Upper lobe of left lung (tissue), 6 donors: ENCODE measurements at regions not wholly inside any gene's neighbourhood (a gene's known extent, or its start where the extent isn't known, plus 50 kb on each side); places are given as distances from the start of the nearest gene placed in this dataset.

Source experiments
- ATAC-seq, 2 donors: fragments of 200-7000 bp; cut with Tn5 transposase; one replicate each; pipeline ENCODE4 v1.9.1; 2022; ENCODE audit warnings: mild to moderate bottlenecking in 2 of 2, moderate library complexity in 2 of 2; ENCODE audit not compliant: low FRiP score in 2 of 2
- DNase-seq, 2 donors: peaks; one replicate each; pipeline ENCODE4 v3.0.0-alpha.2; 2019 to 2020
- H3K27ac ChIP-seq, 4 donors: fragments of 200-600 bp; sonication (generic); one replicate each; pipeline ENCODE4 v1.5.1; 2016 to 2019
- H3K27me3 ChIP-seq, 4 donors: fragments of 200-600 bp; sonication (generic); one replicate each; pipeline ENCODE4 v1.5.1; 2017 to 2019
- H3K36me3 ChIP-seq, 4 donors: fragments of 200-600 bp; sonication (generic); one replicate each; pipeline ENCODE4 v1.5.1; 2016 to 2019
- H3K4me1 ChIP-seq, 4 donors: fragments of 200-600 bp; sonication (generic); one replicate each; pipeline ENCODE4 v1.5.1; 2018 to 2019
- H3K4me3 ChIP-seq, 4 donors: fragments of 200-600 bp; sonication (generic); one replicate each; pipeline ENCODE4 v1.5.1; 2017 to 2019; ENCODE audit warnings: mild to moderate bottlenecking in 2 of 4, moderate library complexity in 1 of 4
- H3K9me3 ChIP-seq, 4 donors: fragments of 200-600 bp; sonication (generic); one replicate each; pipeline ENCODE4 v1.5.1; 2018 to 2019
- CTCF ChIP-seq, 6 experiments: fragments of 450-650 bp in 4 of 6; fragments of 200-600 bp in 2 of 6; sonication (generic) in 2 of 6; IDR thresholded peaks; one replicate each; pipeline ENCODE4 v1.5.1; 2016 to 2019; ENCODE audit warnings: antibody characterized with exemption in 6 of 6
- EP300 ChIP-seq, 4 donors: sonication (generic); formaldehyde crosslinking; IDR thresholded peaks; one replicate each; pipeline ENCODE4 v1.5.1; 2017; ENCODE audit warnings: antibody characterized with exemption in 4 of 4, control low read depth in 2 of 4
- POLR2A ChIP-seq, 4 donors: fragments of 450-650 bp; IDR thresholded peaks; one replicate each; pipeline ENCODE4 v1.5.1; 2016 to 2017; ENCODE audit warnings: antibody characterized with exemption in 4 of 4, mild to moderate bottlenecking in 2 of 4
- POLR2AphosphoS5 ChIP-seq, 2 donors: sonication (generic); formaldehyde crosslinking; IDR thresholded peaks; one replicate each; pipeline ENCODE4 v1.5.1; 2017; ENCODE audit warnings: antibody characterized with exemption in 2 of 2
- WGBS, 2 donors: methylation state at CpG; one replicate each; pipeline ENCODE4 v1.1.5; 2017 to 2018; 5-methylcytosine and 5-hydroxymethylcytosine counted together
- donor health status: DM: no; HTN: no; CAD: no; lungs with moderate emphysema.
- donor health status: DM: no; HTN: yes; CAD: no; lungs with severe emphysema.

GRCh38 chr1:115411371-115412063, 73.5 kb upstream of the NGF start:
- no peaks in the 10 kb centered on the region for H3K9me3 ChIP-seq
- no peak overlapping the region for H3K27ac ChIP-seq
- no peaks in the 10 kb centered on the region for H3K36me3 ChIP-seq
- no peaks in the 10 kb centered on the region for H3K4me1 ChIP-seq
- ATAC-seq (peak in 1 of 2 donors; percentile 80), DNase-seq (no peak)
- 61 to 72% methylated on average over 1 of the region's 1 CpG for WGBS, 2 donors
- TF ChIP-seq EP300 (IDR thresholded peaks at IDR 0.05) (no peak), CTCF (IDR thresholded peaks at IDR 0.05) (no peak), POLR2AphosphoS5 (IDR thresholded peaks at IDR 0.05) (no peak), POLR2A (IDR thresholded peaks at IDR 0.05) (no peak)
- no peak overlapping the region for H3K4me3 ChIP-seq
- H3K27me3 ChIP-seq = no peaks in the 10 kb centered on the region

- TF ChIP-seq CTCF (IDR thresholded peaks at IDR 0.05) (no peak), POLR2A (IDR thresholded peaks at IDR 0.05) (no peak), POLR2AphosphoS5 (IDR thresholded peaks at IDR 0.05) (no peak), EP300 (IDR thresholded peaks at IDR 0.05) (no peak)
- DNase-seq = no peak
Observed at GRCh38 chr1:115409094-115410015, 71.3 kb upstream of the NGF start.

GRCh38 chr1:115408533-115408932, 70.5 kb upstream of the NGF start:
- Histone ChIP-seq H3K27ac (no peak overlapping the region), H3K27me3 (no peaks in the 10 kb centered on the region), H3K4me3 (no peak overlapping the region), H3K4me1 (no peaks in the 10 kb centered on the region), H3K36me3 (no peaks in the 10 kb centered on the region), H3K9me3 (no peaks in the 10 kb centered on the region)
- no peak for TF ChIP-seq EP300 (IDR thresholded peaks at IDR 0.05)
- TF ChIP-seq POLR2AphosphoS5 (IDR thresholded peaks at IDR 0.05) = no peak
- TF ChIP-seq CTCF (IDR thresholded peaks at IDR 0.05) = no peak
- TF ChIP-seq POLR2A (IDR thresholded peaks at IDR 0.05) = no peak
- 68 to 74% methylated on average over 1 of the region's 1 CpG for WGBS, 2 donors
- ATAC-seq (no peak), DNase-seq (no peak)

More at GRCh38 chr1:115409094-115410015, 71.3 kb upstream of the NGF start:
- no peak overlapping the region for H3K4me3 ChIP-seq
- no peaks in the 10 kb centered on the region for H3K36me3 ChIP-seq
- ATAC-seq = no peak
- WGBS, 2 donors = 67 to 73% methylated on average over 7 of the region's 7 CpGs
- H3K9me3 ChIP-seq = no peaks in the 10 kb centered on the region
- no peaks in the 10 kb centered on the region for H3K4me1 ChIP-seq
- no peaks in the 10 kb centered on the region for H3K27me3 ChIP-seq
- no peak overlapping the region for H3K27ac ChIP-seq

- ATAC-seq = no peak
- Histone ChIP-seq H3K4me1 (no peaks in the 10 kb centered on the region), H3K9me3 (no peaks in the 10 kb centered on the region), H3K36me3 (no peaks in the 10 kb centered on the region), H3K27me3 (no peaks in the 10 kb centered on the region), H3K4me3 (no peak overlapping the region), H3K27ac (no peak overlapping the region)
- WGBS, 2 donors = 75 to 77% methylated on average over 2 of the region's 2 CpGs
- TF ChIP-seq CTCF (IDR thresholded peaks at IDR 0.05) (no peak), EP300 (IDR thresholded peaks at IDR 0.05) (no peak), POLR2AphosphoS5 (IDR thresholded peaks at IDR 0.05) (no peak)
- DNase-seq = no peak
Observed at GRCh38 chr1:115404911-115405310, 66.9 kb upstream of the NGF start.
